ENCODE measurements at regions not wholly inside any gene's neighbourhood (a gene's known extent, or its start where the extent isn't known, plus 50 kb on each side); places are given as distances from the start of the nearest gene placed in this dataset.

GRCh38 chr18:61732854-61733253 is 160.0 kb downstream of the RNF152 start:
- intact Hi-C loops (cut with DNase I) = loop anchor here in 1 of 2 donors (1.0 to 10.0 kb wide), 2 partner anchors 98 to 102 kb away; no protein-coding TSS in a partner anchor
- peaks cover 0 to 6% of the 10 kb centered on the region in 2 donors for H3K4me1 ChIP-seq (ENCODE audit: control insufficient read depth in 1 of 2, insufficient read depth in 2 of 2, low read length in 2 of 2)

GRCh38 chr18:61731693-61732376 is 161.0 kb downstream of the RNF152 start:
- H3K36me3 ChIP-seq (ENCODE audit: control insufficient read depth in 1 of 2, insufficient read depth in 2 of 2, low read length in 1 of 2) = no peaks in the 10 kb centered on the region
- intact Hi-C loops (cut with DNase I) = loop anchor here in 1 of 2 donors (10.0 kb wide), 1 partner anchor 103 kb away; no protein-coding TSS in a partner anchor
- H3K4me3 ChIP-seq (ENCODE audit: low read length in 2 of 2) = no peak overlapping the region
- H3K27ac ChIP-seq (ENCODE audit: low read depth in 1 of 2, low read length in 2 of 2) = peak overlapping the region; percentile 69 to 94
- H3K9me3 ChIP-seq (ENCODE audit: control insufficient read depth, low read length) = no peaks in the 10 kb centered on the region
- H3K4me1 ChIP-seq (ENCODE audit: control insufficient read depth in 1 of 2, insufficient read depth in 2 of 2, low read length in 2 of 2) = peaks cover 0 to 5% of the 10 kb centered on the region in 2 donors
- WGBS, 2 donors = 8 to 9% methylated on average over 9 of the region's 9 CpGs
- H3K27me3 ChIP-seq (ENCODE audit: control insufficient read depth in 1 of 2, insufficient read depth in 2 of 2, low read length in 1 of 2) = no peaks in the 10 kb centered on the region
- peak; percentile 63 for ATAC-seq (ENCODE audit: low FRiP score)
- no peak for DNase-seq

More at GRCh38 chr18:61732854-61733253, 160.0 kb downstream of the RNF152 start:
- H3K27ac ChIP-seq (ENCODE audit: low read depth in 1 of 2, low read length in 2 of 2) = peak overlapping the region in 1 of 2 donors; percentile 69
- no peak for ATAC-seq (ENCODE audit: low FRiP score)
- WGBS, 2 donors = 68 to 69% methylated on average over 4 of the region's 4 CpGs
- no peak overlapping the region for H3K4me3 ChIP-seq (ENCODE audit: low read length in 2 of 2)
- no peaks in the 10 kb centered on the region for H3K27me3 ChIP-seq (ENCODE audit: control insufficient read depth in 1 of 2, insufficient read depth in 2 of 2, low read length in 1 of 2)
- DNase-seq = peak; percentile 56 to 78
- no peaks in the 10 kb centered on the region for H3K9me3 ChIP-seq (ENCODE audit: control insufficient read depth, low read length)
- no peaks in the 10 kb centered on the region for H3K36me3 ChIP-seq (ENCODE audit: control insufficient read depth in 1 of 2, insufficient read depth in 2 of 2, low read length in 1 of 2)

- no peaks in the 10 kb centered on the region for H3K36me3 ChIP-seq (ENCODE audit: control insufficient read depth in 1 of 2, insufficient read depth in 2 of 2, low read length in 1 of 2)
- no peak overlapping the region for H3K4me3 ChIP-seq (ENCODE audit: low read length in 2 of 2)
- no peak for ATAC-seq (ENCODE audit: low FRiP score)
- intact Hi-C loops (cut with DNase I) = loop anchor here in 1 of 2 donors (10.0 kb wide), 1 partner anchor 104 kb away; no protein-coding TSS in a partner anchor
- no peaks in the 10 kb centered on the region for H3K27me3 ChIP-seq (ENCODE audit: control insufficient read depth in 1 of 2, insufficient read depth in 2 of 2, low read length in 1 of 2)
- 7 to 15% methylated on average over 5 of the region's 5 CpGs for WGBS, 2 donors
- peaks cover 0 to 5% of the 10 kb centered on the region in 2 donors for H3K4me1 ChIP-seq (ENCODE audit: control insufficient read depth in 1 of 2, insufficient read depth in 2 of 2, low read length in 2 of 2)
- H3K27ac ChIP-seq (ENCODE audit: low read depth in 1 of 2, low read length in 2 of 2) = peak overlapping the region in 1 of 2 donors; percentile 69
- DNase-seq = no peak
- no peaks in the 10 kb centered on the region for H3K9me3 ChIP-seq (ENCODE audit: control insufficient read depth, low read length)
Measured at GRCh38 chr18:61731178-61731577, 161.6 kb downstream of the RNF152 start.

- no peak overlapping the region for H3K4me3 ChIP-seq (ENCODE audit: low read length in 2 of 2)
- H3K9me3 ChIP-seq (ENCODE audit: control insufficient read depth, low read length) = no peaks in the 10 kb centered on the region
- intact Hi-C loops (cut with DNase I) = no loop called here
- no peaks in the 10 kb centered on the region for H3K36me3 ChIP-seq (ENCODE audit: control insufficient read depth in 1 of 2, insufficient read depth in 2 of 2, low read length in 1 of 2)
- H3K27ac ChIP-seq (ENCODE audit: low read depth in 1 of 2, low read length in 2 of 2) = no peak overlapping the region
- peaks cover 0 to 5% of the 10 kb centered on the region in 2 donors for H3K4me1 ChIP-seq (ENCODE audit: control insufficient read depth in 1 of 2, insufficient read depth in 2 of 2, low read length in 2 of 2)
- H3K27me3 ChIP-seq (ENCODE audit: control insufficient read depth in 1 of 2, insufficient read depth in 2 of 2, low read length in 1 of 2) = no peaks in the 10 kb centered on the region
- no peak for DNase-seq
- no peak for ATAC-seq (ENCODE audit: low FRiP score)
Measured at GRCh38 chr18:61729322-61729721, 163.5 kb downstream of the RNF152 start.

- WGBS, 2 donors = 70 to 73% methylated on average over 4 of the region's 4 CpGs
- H3K4me3 ChIP-seq (ENCODE audit: low read length in 2 of 2) = no peak overlapping the region
- DNase-seq = no peak
- no peaks in the 10 kb centered on the region for H3K36me3 ChIP-seq (ENCODE audit: control insufficient read depth in 1 of 2, insufficient read depth in 2 of 2, low read length in 1 of 2)
- intact Hi-C loops (cut with DNase I) = no loop called here
- H3K9me3 ChIP-seq (ENCODE audit: control insufficient read depth, low read length) = no peaks in the 10 kb centered on the region
- ATAC-seq (ENCODE audit: low FRiP score) = no peak
- peaks cover 0 to 5% of the 10 kb centered on the region in 2 donors for H3K4me1 ChIP-seq (ENCODE audit: control insufficient read depth in 1 of 2, insufficient read depth in 2 of 2, low read length in 2 of 2)
- H3K27me3 ChIP-seq (ENCODE audit: control insufficient read depth in 1 of 2, insufficient read depth in 2 of 2, low read length in 1 of 2) = no peaks in the 10 kb centered on the region
- H3K27ac ChIP-seq (ENCODE audit: low read depth in 1 of 2, low read length in 2 of 2) = no peak overlapping the region
Measured at GRCh38 chr18:61727241-61728193, 165.3 kb downstream of the RNF152 start.

- Histone ChIP-seq H3K4me1 (ENCODE audit: control insufficient read depth in 1 of 2, insufficient read depth in 2 of 2, low read length in 2 of 2) (no peaks in the 10 kb centered on the region), H3K9me3 (ENCODE audit: control insufficient read depth, low read length) (no peaks in the 10 kb centered on the region), H3K4me3 (ENCODE audit: low read length in 2 of 2) (no peak overlapping the region), H3K27ac (ENCODE audit: low read depth in 1 of 2, low read length in 2 of 2) (no peak overlapping the region), H3K36me3 (ENCODE audit: control insufficient read depth in 1 of 2, insufficient read depth in 2 of 2, low read length in 1 of 2) (no peaks in the 10 kb centered on the region), H3K27me3 (ENCODE audit: control insufficient read depth in 1 of 2, insufficient read depth in 2 of 2, low read length in 1 of 2) (no peaks in the 10 kb centered on the region)
- ATAC-seq (ENCODE audit: low FRiP score) (no peak), DNase-seq (no peak)
- intact Hi-C loops (cut with DNase I) = no loop called here
- 89 to 95% methylated on average over 8 of the region's 8 CpGs for WGBS, 2 donors
Measured at GRCh38 chr18:61724532-61724931, 168.3 kb downstream of the RNF152 start.

GRCh38 chr18:61722247-61722646 is 170.6 kb downstream of the RNF152 start:
- Histone ChIP-seq H3K27ac (ENCODE audit: low read depth in 1 of 2, low read length in 2 of 2) (no peak overlapping the region), H3K4me3 (ENCODE audit: low read length in 2 of 2) (no peak overlapping the region), H3K4me1 (ENCODE audit: control insufficient read depth in 1 of 2, insufficient read depth in 2 of 2, low read length in 2 of 2) (no peaks in the 10 kb centered on the region), H3K9me3 (ENCODE audit: control insufficient read depth, low read length) (no peaks in the 10 kb centered on the region), H3K36me3 (ENCODE audit: control insufficient read depth in 1 of 2, insufficient read depth in 2 of 2, low read length in 1 of 2) (no peaks in the 10 kb centered on the region), H3K27me3 (ENCODE audit: control insufficient read depth in 1 of 2, insufficient read depth in 2 of 2, low read length in 1 of 2) (no peaks in the 10 kb centered on the region)
- DNase-seq (no peak), ATAC-seq (ENCODE audit: low FRiP score) (no peak)
- 97 to 98% methylated on average over 2 of the region's 2 CpGs for WGBS, 2 donors
- intact Hi-C loops (cut with DNase I) = no loop called here

GRCh38 chr18:61720496-61720895 is 172.3 kb downstream of the RNF152 start:
- intact Hi-C loops (cut with DNase I) = no loop called here
- 76 to 83% methylated on average over 5 of the region's 5 CpGs for WGBS, 2 donors
- Histone ChIP-seq H3K36me3 (ENCODE audit: control insufficient read depth in 1 of 2, insufficient read depth in 2 of 2, low read length in 1 of 2) (no peaks in the 10 kb centered on the region), H3K9me3 (ENCODE audit: control insufficient read depth, low read length) (no peaks in the 10 kb centered on the region), H3K27ac (ENCODE audit: low read depth in 1 of 2, low read length in 2 of 2) (no peak overlapping the region), H3K4me3 (ENCODE audit: low read length in 2 of 2) (no peak overlapping the region), H3K27me3 (ENCODE audit: control insufficient read depth in 1 of 2, insufficient read depth in 2 of 2, low read length in 1 of 2) (no peaks in the 10 kb centered on the region), H3K4me1 (ENCODE audit: control insufficient read depth in 1 of 2, insufficient read depth in 2 of 2, low read length in 2 of 2) (no peaks in the 10 kb centered on the region)
- ATAC-seq (ENCODE audit: low FRiP score) (no peak), DNase-seq (no peak)
